HFFc6 (cell line): ENCODE measurements at regions not wholly inside any gene's neighbourhood (a gene's known extent, or its start where the extent isn't known, plus 50 kb on each side); places are given as distances from the start of the nearest gene placed in this dataset.
A peak's percentile ranks its signal among the peaks of the same experiment; 100 is the strongest.

ENCODE experiments used
- DNase-seq: peaks from one replicate; pipeline ENCODE4 v3.0.0-alpha.2; 2018
- H3K27ac Mint-ChIP-seq: 2 replicates; pipeline ENCODE4 v1.8.0; 2020; ENCODE audit warnings: mild to moderate bottlenecking, mixed read lengths
- H3K27me3 Mint-ChIP-seq: 2 replicates; pipeline ENCODE4 v1.8.0; 2021; ENCODE audit warnings: mild to moderate bottlenecking, moderate library complexity, mixed read lengths; ENCODE audit not compliant: insufficient read depth
- H3K36me3 Mint-ChIP-seq: 2 replicates; pipeline ENCODE4 v1.8.0; 2021; ENCODE audit warnings: low read depth, mixed read lengths
- H3K4me1 Mint-ChIP-seq: 2 replicates; pipeline ENCODE4 v1.8.0; 2020; ENCODE audit warnings: low read depth, mixed read lengths
- H3K4me3 Mint-ChIP-seq: 2 replicates; pipeline ENCODE4 v1.8.0; 2020; ENCODE audit warnings: mild to moderate bottlenecking, moderate library complexity, mixed read lengths
- H3K9me3 Mint-ChIP-seq: 2 replicates; pipeline ENCODE4 v1.8.0; 2020; ENCODE audit warnings: mild to moderate bottlenecking, mixed read lengths
- CTCF ChIP-seq: fragments of 200-600 bp; sonication (generic); IDR thresholded peaks from 2 replicates; pipeline ENCODE4 v1.5.0; 2021; ENCODE audit warnings: antibody characterized with exemption, mild to moderate bottlenecking

GRCh38 chr19:23855676-23856075 is 59.0 kb upstream of the ZNF726 start:
- TF ChIP-seq CTCF = no peak
- Mint-ChIP-seq H3K4me3 (no peak overlapping the region), H3K27ac (no peak overlapping the region), H3K9me3 (peaks cover 45% of the 10 kb centered on the region), H3K4me1 (no peaks in the 10 kb centered on the region), H3K36me3 (peaks cover 18% of the 10 kb centered on the region), H3K27me3 (peaks cover 3% of the 10 kb centered on the region)
- no peak for DNase-seq

- H3K4me3 Mint-ChIP-seq = no peak overlapping the region
- no peaks in the 10 kb centered on the region for H3K4me1 Mint-ChIP-seq
- peaks cover 77% of the 10 kb centered on the region for H3K9me3 Mint-ChIP-seq
- TF ChIP-seq CTCF = no peak
- peaks cover 20% of the 10 kb centered on the region for H3K36me3 Mint-ChIP-seq
- no peak for DNase-seq
- H3K27me3 Mint-ChIP-seq = peaks cover 3% of the 10 kb centered on the region
- H3K27ac Mint-ChIP-seq = no peak overlapping the region
These were observed 62.7 kb upstream of the ZNF726 start for GRCh38 chr19:23851966-23852365.

- H3K36me3 Mint-ChIP-seq = peaks cover 6% of the 10 kb centered on the region; the same call in 1 of the 2 replicates
- H3K4me1 Mint-ChIP-seq = no peaks in the 10 kb centered on the region
- no peak overlapping the region for H3K4me3 Mint-ChIP-seq
- DNase-seq = no peak
- no peak overlapping the region for H3K27ac Mint-ChIP-seq
- peaks cover 78% of the 10 kb centered on the region for H3K9me3 Mint-ChIP-seq
- no peaks in the 10 kb centered on the region; the same call in 1 of the 2 replicates for H3K27me3 Mint-ChIP-seq
- no peak for TF ChIP-seq CTCF
These were observed 74.1 kb upstream of the ZNF681 start for GRCh38 chr19:23832717-23833327.

- Mint-ChIP-seq H3K4me1 (no peaks in the 10 kb centered on the region), H3K27ac (no peak overlapping the region), H3K36me3 (peaks cover 16% of the 10 kb centered on the region; the same call in 1 of the 2 replicates), H3K27me3 (peaks cover 1% of the 10 kb centered on the region; the same call in 1 of the 2 replicates), H3K9me3 (peaks cover 56% of the 10 kb centered on the region), H3K4me3 (no peak overlapping the region)
- peak; percentile 27; the same call in 1 of the 2 replicates for TF ChIP-seq CTCF
- DNase-seq = no peak
These were observed 65.3 kb upstream of the ZNF681 start for GRCh38 chr19:23823952-23824389.

- H3K9me3 Mint-ChIP-seq = peaks cover 67% of the 10 kb centered on the region
These were observed 64.0 kb upstream of the ZNF681 start for GRCh38 chr19:23822735-23823134.

More at GRCh38 chr19:23822735-23823134, 64.0 kb upstream of the ZNF681 start:
- Mint-ChIP-seq H3K27ac (no peak overlapping the region), H3K36me3 (peaks cover 16% of the 10 kb centered on the region; the same call in 1 of the 2 replicates), H3K27me3 (peaks cover 1% of the 10 kb centered on the region; the same call in 1 of the 2 replicates), H3K4me1 (no peaks in the 10 kb centered on the region), H3K4me3 (no peak overlapping the region)
- no peak for TF ChIP-seq CTCF
- DNase-seq = no peak
